Activated CD4-positive, alpha-beta T cell treated with anti-CD3 and anti-CD28 coated beads, Interleukin-2, amount 50 U/mL, for 16 hours (primary cell): ENCODE measurements at regions not wholly inside any gene's neighbourhood (a gene's known extent, or its start where the extent isn't known, plus 50 kb on each side); places are given as distances from the start of the nearest gene placed in this dataset.
"Not testable (repeated sequence)": the region's sequence is repeated elsewhere in the genome, so short reads cannot be mapped to it uniquely, and the experiment has no call there.

Experiments used
- DNase-seq: peaks from one replicate; pipeline ENCODE4 v3.0.0-alpha.2; 2020

GRCh38 chr1:70490153-70490552 is 79.1 kb downstream of the CTH start:
- no peak for DNase-seq

GRCh38 chr1:70495370-70495769 is 84.3 kb downstream of the CTH start:
- DNase-seq, result no peak

GRCh38 chr1:70496181-70496580 is 85.1 kb downstream of the CTH start:
- no peak for DNase-seq

GRCh38 chr1:70497152-70497551 is 86.1 kb downstream of the CTH start:
- no peak for DNase-seq

GRCh38 chr1:70498666-70499065 is 87.6 kb downstream of the CTH start:
- DNase-seq, result no peak

- no peak for DNase-seq
These were observed 88.6 kb downstream of the CTH start for GRCh38 chr1:70499695-70500094.

GRCh38 chr1:70503358-70503757 is 92.3 kb downstream of the CTH start:
- no peak for DNase-seq

- DNase-seq, result peak; percentile 78
These were observed 93.2 kb downstream of the CTH start for GRCh38 chr1:70504176-70504820.

GRCh38 chr1:70504821-70505193 is 93.7 kb downstream of the CTH start:
- DNase-seq, result no peak

- DNase-seq, result not testable (repeated sequence)
These were observed 96.9 kb downstream of the CTH start for GRCh38 chr1:70507991-70508390.

- peak; percentile 60 for DNase-seq
These were observed 99.2 kb downstream of the CTH start for GRCh38 chr1:70509996-70510876.

- DNase-seq, result no peak
These were observed 106.4 kb downstream of the CTH start for GRCh38 chr1:70517444-70517843.

- DNase-seq, result no peak
These were observed 107.0 kb downstream of the CTH start for GRCh38 chr1:70518106-70518505.

GRCh38 chr1:70528590-70529333 is 117.7 kb downstream of the CTH start:
- no peak for DNase-seq

- no peak for DNase-seq
These were observed 125.8 kb downstream of the CTH start for GRCh38 chr1:70536708-70537366.

- DNase-seq, result no peak
These were observed 126.7 kb downstream of the CTH start for GRCh38 chr1:70537788-70538187.

- no peak for DNase-seq
These were observed 131.0 kb downstream of the CTH start for GRCh38 chr1:70542030-70542429.

- no peak for DNase-seq
These were observed 131.8 kb downstream of the CTH start for GRCh38 chr1:70542856-70543255.

GRCh38 chr1:70546726-70547125 is 135.7 kb downstream of the CTH start:
- DNase-seq, result no peak

GRCh38 chr1:70552662-70553566 is 141.8 kb downstream of the CTH start:
- no peak for DNase-seq

GRCh38 chr1:70553567-70553956 is 142.5 kb downstream of the CTH start:
- DNase-seq, result no peak

- no peak for DNase-seq
These were observed 143.3 kb downstream of the CTH start for GRCh38 chr1:70554341-70554740.
